GM21825 (cell line): ENCODE measurements at regions not wholly inside any gene's neighbourhood (a gene's known extent, or its start where the extent isn't known, plus 50 kb on each side); places are given as distances from the start of the nearest gene placed in this dataset.

ENCODE experiments used
- ATAC-seq: cut with Tn5 transposase; IDR thresholded peaks from one replicate; pipeline ENCODE4 v1.9.1; 2021; ENCODE audit warnings: mild to moderate bottlenecking, moderate library complexity; ENCODE audit not compliant: unreplicated experiment

DNA sequence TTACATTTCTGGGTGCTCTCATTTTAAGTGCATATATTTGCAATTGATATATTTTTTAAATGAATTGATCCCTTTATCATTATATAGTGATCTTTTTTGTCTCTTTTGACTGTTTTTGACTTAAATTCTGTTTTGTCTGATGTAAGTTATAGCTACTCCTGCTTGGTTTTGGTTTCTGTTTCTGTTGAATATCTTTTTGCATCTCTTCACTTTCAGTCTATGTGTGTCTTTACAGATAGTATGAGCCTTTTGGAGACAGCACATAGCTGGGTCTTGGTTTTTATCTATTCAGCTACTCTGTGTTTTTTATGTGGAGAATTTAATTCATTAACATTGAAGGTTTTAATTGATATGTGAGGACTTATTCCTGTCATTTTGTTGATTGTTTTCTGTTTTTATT, 311.3 kb downstream of the SPATA31D1 start:
- ATAC-seq = no peak

GRCh38 chr9:82302968-82303655, 314.5 kb downstream of the SPATA31D1 start:
- ATAC-seq = no peak

DNA sequence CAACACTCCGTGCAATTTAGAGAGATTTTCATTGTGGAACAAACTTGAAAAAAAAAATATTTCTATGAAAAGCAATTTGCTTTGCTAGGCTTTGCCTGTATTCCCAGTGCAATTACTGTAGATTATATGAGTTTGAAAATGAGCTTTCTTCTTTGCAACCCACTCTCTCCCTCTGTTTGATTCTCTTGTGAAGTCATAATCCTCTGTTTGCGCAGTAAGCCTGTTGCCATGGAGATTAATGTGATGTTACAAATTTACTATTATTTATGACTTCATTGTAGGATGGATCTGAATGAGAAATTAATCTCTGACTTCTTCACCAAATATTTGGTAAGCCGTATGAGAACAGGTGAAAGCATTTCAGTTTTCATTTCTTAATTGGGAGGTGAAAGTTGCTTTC, 320.3 kb downstream of the SPATA31D1 start:
- no peak for ATAC-seq

GRCh38 chr9:82313697-82314096, 325.1 kb downstream of the SPATA31D1 start:
- no peak for ATAC-seq

GRCh38 chr9:82320566-82320965, 332.0 kb downstream of the SPATA31D1 start:
- ATAC-seq = no peak

DNA sequence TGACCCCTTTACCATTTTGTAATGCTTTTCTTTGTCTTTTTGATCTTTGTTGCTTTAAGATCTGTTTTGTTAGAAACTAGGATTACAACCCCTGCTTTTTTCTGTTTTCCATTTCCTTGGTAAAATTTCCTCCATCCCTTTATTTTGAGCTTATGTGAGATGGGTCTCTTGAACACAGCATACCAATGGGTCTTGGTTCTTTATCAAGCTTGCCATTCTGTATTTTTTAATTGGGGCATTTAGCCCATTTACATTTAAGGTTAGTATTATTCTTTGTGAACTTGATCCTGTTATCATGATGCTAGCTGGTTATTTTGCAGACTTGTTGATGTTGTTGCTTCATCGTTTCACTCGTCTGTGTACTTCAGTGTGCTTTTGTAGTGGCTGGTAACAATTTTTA, 337.3 kb downstream of the SPATA31D1 start:
- ATAC-seq = no peak

GRCh38 chr9:82327641-82328040, 339.1 kb downstream of the SPATA31D1 start:
- no peak for ATAC-seq

- ATAC-seq = no peak
Observed at GRCh38 chr9:82331079-82331478, 342.5 kb downstream of the SPATA31D1 start.

DNA sequence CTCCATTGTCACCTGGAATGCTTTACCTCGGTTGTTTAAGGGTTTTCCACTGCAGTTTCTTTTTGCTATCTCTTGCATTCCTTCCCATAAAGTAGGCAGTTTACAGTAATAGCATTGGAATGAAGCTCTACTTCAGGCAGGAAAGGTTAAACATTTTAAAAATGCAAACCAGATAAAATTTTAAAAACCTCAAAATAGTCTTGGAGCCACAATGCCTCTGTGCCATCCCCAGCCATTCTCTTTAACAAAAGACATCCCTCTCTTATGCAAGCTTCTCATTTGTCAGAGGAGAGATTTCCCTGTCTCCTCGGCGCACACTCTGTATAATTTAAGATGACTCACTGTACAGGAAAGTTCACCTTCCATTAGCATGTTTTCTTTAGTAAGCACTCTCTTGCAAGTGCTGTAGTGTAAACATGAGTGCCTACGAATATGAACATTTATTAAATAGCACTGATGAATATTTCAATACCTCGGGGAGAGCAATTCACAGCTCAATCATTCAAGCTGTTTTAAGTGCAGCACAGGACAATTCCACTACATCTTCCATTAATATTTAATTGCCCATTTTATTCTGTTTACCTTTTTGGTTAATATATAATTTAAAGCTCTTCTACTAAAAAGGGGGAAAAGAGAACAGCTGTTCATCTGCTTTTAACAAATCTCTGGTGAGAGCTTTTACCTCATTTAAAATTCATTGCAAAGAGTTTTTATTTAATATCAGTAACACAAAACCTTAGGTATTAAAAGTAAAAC, 343.6 kb downstream of the SPATA31D1 start:
- no peak for ATAC-seq

GRCh38 chr9:82332774-82333152, 344.2 kb downstream of the SPATA31D1 start:
- ATAC-seq = no peak

DNA sequence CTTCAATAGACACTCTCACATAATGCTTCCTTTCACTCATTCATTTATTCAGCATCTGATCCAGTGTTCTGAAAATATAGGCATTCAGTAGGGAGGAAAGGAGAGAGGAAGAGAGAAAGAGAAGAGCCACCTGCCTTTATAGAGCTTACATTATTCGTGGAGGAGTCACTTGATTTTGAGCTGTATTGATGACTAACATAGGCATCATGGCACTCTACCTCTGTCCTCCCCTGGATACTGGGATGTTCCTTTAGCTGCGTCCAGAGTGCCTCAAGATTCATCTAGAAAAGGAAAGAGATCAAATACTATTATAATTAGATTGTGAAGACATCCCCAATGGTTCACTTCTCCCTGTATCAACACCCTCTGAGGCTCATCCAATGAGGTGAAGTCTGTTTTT, 345.1 kb downstream of the SPATA31D1 start:
- no peak for ATAC-seq

DNA sequence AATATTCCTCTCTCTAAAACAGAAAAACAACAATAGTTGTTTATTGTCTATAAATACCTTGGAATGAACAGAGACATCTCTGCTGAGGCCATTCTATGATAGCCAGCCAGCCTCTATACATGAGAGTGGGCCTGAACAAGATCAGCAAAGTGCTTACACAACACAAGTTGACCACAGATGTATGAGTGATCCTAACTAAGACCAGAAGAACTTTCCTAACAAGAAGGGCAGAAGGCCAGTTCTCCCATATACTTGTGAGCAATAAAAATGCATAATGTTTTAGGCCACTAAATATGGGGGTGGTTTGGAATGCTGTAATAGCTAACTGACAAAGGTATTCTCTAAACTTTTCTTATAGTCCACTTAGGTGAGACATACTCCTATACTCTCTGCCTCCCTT, 345.7 kb downstream of the SPATA31D1 start:
- ATAC-seq = no peak

- no peak for ATAC-seq
Observed at GRCh38 chr9:82337351-82337750, 348.8 kb downstream of the SPATA31D1 start.

DNA sequence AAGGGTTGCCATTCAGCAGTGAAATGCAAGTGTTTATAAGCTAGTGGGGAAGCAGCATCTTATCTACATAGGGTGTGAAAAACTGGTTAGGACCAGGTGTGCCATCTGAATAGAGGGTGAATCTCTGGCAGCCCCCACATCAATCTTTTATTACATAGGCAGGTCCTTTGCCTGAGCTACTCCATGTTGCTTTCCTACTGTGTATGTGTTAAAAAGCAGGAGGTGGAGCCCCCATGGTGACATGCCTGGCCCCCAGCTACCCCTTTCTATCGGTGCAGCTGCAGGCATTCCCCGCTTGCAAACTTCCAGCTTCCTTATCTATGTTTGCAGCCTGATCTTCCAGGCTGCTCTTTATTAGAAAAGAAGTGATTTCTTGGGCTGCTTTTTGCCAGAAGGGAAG, 353.5 kb downstream of the SPATA31D1 start:
- ATAC-seq = no peak

GRCh38 chr9:82346040-82346439, 357.5 kb downstream of the SPATA31D1 start:
- no peak for ATAC-seq

GRCh38 chr9:82353631-82354278, 365.2 kb downstream of the SPATA31D1 start:
- no peak for ATAC-seq

- no peak for ATAC-seq
Observed at GRCh38 chr9:82354279-82354659, 365.7 kb downstream of the SPATA31D1 start.

GRCh38 chr9:82356131-82356530, 367.6 kb downstream of the SPATA31D1 start:
- ATAC-seq = no peak

DNA sequence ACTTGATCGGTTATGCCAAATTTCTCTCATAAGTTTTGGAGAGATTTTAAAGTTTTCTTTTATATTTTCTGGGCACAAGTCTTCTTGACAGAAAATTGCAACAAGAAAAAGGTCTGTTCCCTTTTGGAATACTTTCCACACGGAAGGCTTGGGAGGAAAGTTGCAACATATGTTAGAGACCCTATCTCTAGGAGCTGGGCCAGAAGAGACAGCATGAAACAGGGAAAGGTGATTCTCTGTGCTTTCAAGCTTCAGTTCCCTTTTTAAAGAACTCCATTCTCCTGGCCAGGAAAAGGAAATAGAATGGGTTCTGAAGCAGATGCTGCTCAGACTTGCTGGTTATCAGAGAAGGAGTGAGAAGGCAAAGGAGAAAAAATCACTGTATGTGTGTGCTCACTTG, 368.3 kb downstream of the SPATA31D1 start:
- no peak for ATAC-seq

DNA sequence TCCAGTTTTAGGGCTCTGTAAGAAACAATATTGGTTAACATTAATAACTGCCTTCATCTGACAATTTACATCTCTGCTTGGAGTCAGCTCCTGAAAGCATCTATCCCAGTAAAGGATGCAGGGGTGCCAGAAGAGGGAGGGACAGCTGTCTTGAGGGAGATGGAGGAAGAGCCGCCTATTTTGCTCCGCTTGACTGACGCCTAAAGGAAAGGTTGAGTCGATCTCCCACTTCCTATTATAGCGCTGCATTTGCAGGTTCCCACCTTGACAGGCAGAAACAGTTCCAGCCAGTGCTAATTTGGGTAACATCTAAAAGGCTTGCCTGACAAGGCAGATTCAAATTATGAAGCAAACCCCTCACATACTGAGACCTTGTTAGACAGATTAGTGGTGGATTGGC, 374.6 kb downstream of the SPATA31D1 start:
- no peak for ATAC-seq

GRCh38 chr9:82363682-82364081, 375.1 kb downstream of the SPATA31D1 start:
- no peak for ATAC-seq

DNA sequence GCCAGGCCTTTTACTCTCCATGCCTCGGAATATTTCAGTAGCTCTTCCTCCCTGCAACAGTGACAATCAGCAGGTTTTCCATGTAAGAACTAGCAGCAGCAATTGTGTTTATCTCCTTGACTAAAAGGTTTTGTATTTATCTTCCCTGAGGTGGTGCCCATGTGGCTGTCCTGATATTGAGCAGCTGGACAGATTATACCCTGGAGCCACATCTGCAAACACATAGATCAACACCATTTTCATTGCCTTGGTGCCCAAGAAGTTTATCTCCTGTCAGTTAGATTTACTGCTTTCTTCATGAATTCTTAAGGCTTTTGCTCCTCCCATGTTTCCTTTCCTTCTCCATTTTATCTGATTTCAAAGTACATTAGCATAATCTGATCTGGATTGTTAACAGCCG, 378.4 kb downstream of the SPATA31D1 start:
- no peak for ATAC-seq
